Body of pancreas (tissue), 4 donors: ENCODE measurements at regions not wholly inside any gene's neighbourhood (a gene's known extent, or its start where the extent isn't known, plus 50 kb on each side); places are given as distances from the start of the nearest gene placed in this dataset.

Experiments
- CTCF ChIP-seq, 7 experiments: fragments of 450-650 bp in 4 of 7; fragments of 200-600 bp in 3 of 7; sonication (generic) in 3 of 7; IDR thresholded peaks; one replicate each; pipeline ENCODE4 v1.5.1; 2016 to 2019; ENCODE audit warnings: antibody characterized with exemption in 7 of 7
- POLR2A ChIP-seq, 3 donors: fragments of 450-650 bp; IDR thresholded peaks; one replicate each; pipeline ENCODE4 v1.6.1; 2016; ENCODE audit warnings: antibody characterized with exemption in 3 of 3, mild to moderate bottlenecking in 2 of 3

- no peak for TF ChIP-seq CTCF (IDR thresholded peaks at IDR 0.05)
- no peak for TF ChIP-seq POLR2A (IDR thresholded peaks at IDR 0.05)
Observed at GRCh38 chr17:15106540-15106939, 158.6 kb downstream of the PMP22 start.
